ENCODE measurements at regions not wholly inside any gene's neighbourhood (a gene's known extent, or its start where the extent isn't known, plus 50 kb on each side); places are given as distances from the start of the nearest gene placed in this dataset.

DNA sequence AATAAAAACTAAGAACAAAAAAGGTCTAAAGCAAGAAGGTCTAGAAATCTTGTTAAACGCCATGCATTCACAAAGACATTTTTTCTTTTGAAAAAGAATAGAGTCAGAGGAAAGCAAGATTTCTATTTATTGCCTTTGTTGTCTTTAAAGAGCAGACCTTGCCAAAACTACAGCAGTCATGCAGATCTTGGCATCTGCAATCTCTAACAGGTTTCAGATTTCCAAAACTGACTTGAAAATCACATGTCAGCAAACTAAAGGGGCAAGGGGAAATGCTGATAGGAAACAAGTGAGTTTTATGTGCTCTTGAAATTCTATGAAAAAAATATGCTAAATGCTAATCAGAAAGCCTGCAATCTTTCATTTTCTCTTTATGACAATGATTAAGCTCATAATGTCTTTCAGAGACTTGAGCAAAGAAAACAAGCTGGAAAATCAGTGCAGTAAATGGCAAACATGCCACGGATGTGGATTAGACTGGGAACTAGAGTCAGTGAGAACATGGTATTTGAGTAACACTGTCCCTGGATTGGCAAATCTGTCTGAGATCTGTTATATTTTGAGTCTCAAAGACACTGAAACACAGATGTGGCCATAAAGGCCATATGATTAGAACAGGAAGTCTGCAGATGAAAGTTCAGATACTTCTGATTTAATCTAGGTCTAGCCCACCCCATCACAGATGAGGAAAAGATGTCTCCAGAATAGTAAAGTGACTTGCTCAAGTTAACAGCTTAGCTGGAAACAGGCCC lies 361.4 kb upstream of the RPS23 start:
- TF ChIP-seq, protein P1, sequence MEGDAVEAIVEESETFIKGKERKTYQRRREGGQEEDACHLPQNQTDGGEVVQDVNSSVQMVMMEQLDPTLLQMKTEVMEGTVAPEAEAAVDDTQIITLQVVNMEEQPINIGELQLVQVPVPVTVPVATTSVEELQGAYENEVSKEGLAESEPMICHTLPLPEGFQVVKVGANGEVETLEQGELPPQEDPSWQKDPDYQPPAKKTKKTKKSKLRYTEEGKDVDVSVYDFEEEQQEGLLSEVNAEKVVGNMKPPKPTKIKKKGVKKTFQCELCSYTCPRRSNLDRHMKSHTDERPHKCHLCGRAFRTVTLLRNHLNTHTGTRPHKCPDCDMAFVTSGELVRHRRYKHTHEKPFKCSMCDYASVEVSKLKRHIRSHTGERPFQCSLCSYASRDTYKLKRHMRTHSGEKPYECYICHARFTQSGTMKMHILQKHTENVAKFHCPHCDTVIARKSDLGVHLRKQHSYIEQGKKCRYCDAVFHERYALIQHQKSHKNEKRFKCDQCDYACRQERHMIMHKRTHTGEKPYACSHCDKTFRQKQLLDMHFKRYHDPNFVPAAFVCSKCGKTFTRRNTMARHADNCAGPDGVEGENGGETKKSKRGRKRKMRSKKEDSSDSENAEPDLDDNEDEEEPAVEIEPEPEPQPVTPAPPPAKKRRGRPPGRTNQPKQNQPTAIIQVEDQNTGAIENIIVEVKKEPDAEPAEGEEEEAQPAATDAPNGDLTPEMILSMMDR (IDR thresholded peaks at IDR 0.05; ENCODE audit: insufficient read depth, low read length), result no peak
- TF ChIP-seq POLR2AphosphoS5 (IDR thresholded peaks at IDR 0.05; ENCODE audit: low read depth), result no peak
- TF ChIP-seq, protein P2, sequence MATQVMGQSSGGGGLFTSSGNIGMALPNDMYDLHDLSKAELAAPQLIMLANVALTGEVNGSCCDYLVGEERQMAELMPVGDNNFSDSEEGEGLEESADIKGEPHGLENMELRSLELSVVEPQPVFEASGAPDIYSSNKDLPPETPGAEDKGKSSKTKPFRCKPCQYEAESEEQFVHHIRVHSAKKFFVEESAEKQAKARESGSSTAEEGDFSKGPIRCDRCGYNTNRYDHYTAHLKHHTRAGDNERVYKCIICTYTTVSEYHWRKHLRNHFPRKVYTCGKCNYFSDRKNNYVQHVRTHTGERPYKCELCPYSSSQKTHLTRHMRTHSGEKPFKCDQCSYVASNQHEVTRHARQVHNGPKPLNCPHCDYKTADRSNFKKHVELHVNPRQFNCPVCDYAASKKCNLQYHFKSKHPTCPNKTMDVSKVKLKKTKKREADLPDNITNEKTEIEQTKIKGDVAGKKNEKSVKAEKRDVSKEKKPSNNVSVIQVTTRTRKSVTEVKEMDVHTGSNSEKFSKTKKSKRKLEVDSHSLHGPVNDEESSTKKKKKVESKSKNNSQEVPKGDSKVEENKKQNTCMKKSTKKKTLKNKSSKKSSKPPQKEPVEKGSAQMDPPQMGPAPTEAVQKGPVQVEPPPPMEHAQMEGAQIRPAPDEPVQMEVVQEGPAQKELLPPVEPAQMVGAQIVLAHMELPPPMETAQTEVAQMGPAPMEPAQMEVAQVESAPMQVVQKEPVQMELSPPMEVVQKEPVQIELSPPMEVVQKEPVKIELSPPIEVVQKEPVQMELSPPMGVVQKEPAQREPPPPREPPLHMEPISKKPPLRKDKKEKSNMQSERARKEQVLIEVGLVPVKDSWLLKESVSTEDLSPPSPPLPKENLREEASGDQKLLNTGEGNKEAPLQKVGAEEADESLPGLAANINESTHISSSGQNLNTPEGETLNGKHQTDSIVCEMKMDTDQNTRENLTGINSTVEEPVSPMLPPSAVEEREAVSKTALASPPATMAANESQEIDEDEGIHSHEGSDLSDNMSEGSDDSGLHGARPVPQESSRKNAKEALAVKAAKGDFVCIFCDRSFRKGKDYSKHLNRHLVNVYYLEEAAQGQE (IDR thresholded peaks at IDR 0.05; ENCODE audit: insufficient replicate concordance, low read depth), result no peak

All from HL-60 (cell line).